ENCODE measurements at regions not wholly inside any gene's neighbourhood (a gene's known extent, or its start where the extent isn't known, plus 50 kb on each side); places are given as distances from the start of the nearest gene placed in this dataset.

GRCh38 chr2:64751286-64752260 is 97.9 kb upstream of the SERTAD2 start:
- Histone ChIP-seq H3K4me3 (ENCODE audit: insufficient read depth, low read depth, low read length) (peak overlapping the region; percentile 85), H3K27me3 (ENCODE audit: control insufficient read depth, insufficient read depth, low read length) (peaks cover 15% of the 10 kb centered on the region), H3K36me3 (replicated peaks; ENCODE audit: control insufficient read depth, insufficient read depth, low read length) (no peaks in the 10 kb centered on the region)
- peak; percentile 98 for DNase-seq

GRCh38 chr2:64753399-64753798 is 99.7 kb upstream of the SERTAD2 start:
- no peak for DNase-seq
- Histone ChIP-seq H3K4me3 (ENCODE audit: insufficient read depth, low read depth, low read length) (no peak overlapping the region), H3K36me3 (replicated peaks; ENCODE audit: control insufficient read depth, insufficient read depth, low read length) (no peaks in the 10 kb centered on the region), H3K27me3 (ENCODE audit: control insufficient read depth, insufficient read depth, low read length) (peaks cover 15% of the 10 kb centered on the region)

- no peak overlapping the region for H3K4me3 ChIP-seq (ENCODE audit: insufficient read depth, low read depth, low read length)
- H3K36me3 ChIP-seq (replicated peaks; ENCODE audit: control insufficient read depth, insufficient read depth, low read length), result no peaks in the 10 kb centered on the region
- DNase-seq, result no peak
These were observed 100.9 kb upstream of the SERTAD2 start for GRCh38 chr2:64754570-64754969.

GRCh38 chr2:64757126-64757525 is 103.4 kb upstream of the SERTAD2 start:
- DNase-seq, result no peak
- no peak overlapping the region for H3K4me3 ChIP-seq (ENCODE audit: insufficient read depth, low read depth, low read length)
- H3K36me3 ChIP-seq (replicated peaks; ENCODE audit: control insufficient read depth, insufficient read depth, low read length), result no peaks in the 10 kb centered on the region
- H3K27me3 ChIP-seq (ENCODE audit: control insufficient read depth, insufficient read depth, low read length), result peaks cover 7% of the 10 kb centered on the region

More at GRCh38 chr2:64754570-64754969, 100.9 kb upstream of the SERTAD2 start:
- H3K27me3 ChIP-seq (ENCODE audit: control insufficient read depth, insufficient read depth, low read length), result peaks cover 10% of the 10 kb centered on the region

- no peak overlapping the region for H3K4me3 ChIP-seq (ENCODE audit: insufficient read depth, low read depth, low read length)
- peak; percentile 27 for DNase-seq
- peaks cover 3% of the 10 kb centered on the region for H3K27me3 ChIP-seq (ENCODE audit: control insufficient read depth, insufficient read depth, low read length)
- no peaks in the 10 kb centered on the region for H3K36me3 ChIP-seq (replicated peaks; ENCODE audit: control insufficient read depth, insufficient read depth, low read length)
These were observed 106.4 kb upstream of the SERTAD2 start for GRCh38 chr2:64760128-64760527.

GRCh38 chr2:64762301-64762997 is 108.7 kb upstream of the SERTAD2 start:
- Histone ChIP-seq H3K4me3 (ENCODE audit: insufficient read depth, low read depth, low read length) (no peak overlapping the region), H3K36me3 (replicated peaks; ENCODE audit: control insufficient read depth, insufficient read depth, low read length) (no peaks in the 10 kb centered on the region), H3K27me3 (ENCODE audit: control insufficient read depth, insufficient read depth, low read length) (peaks cover 21% of the 10 kb centered on the region)
- no peak for DNase-seq

GRCh38 chr2:64763126-64763525 is 109.4 kb upstream of the SERTAD2 start:
- H3K27me3 ChIP-seq (ENCODE audit: control insufficient read depth, insufficient read depth, low read length), result peaks cover 23% of the 10 kb centered on the region
- no peak overlapping the region for H3K4me3 ChIP-seq (ENCODE audit: insufficient read depth, low read depth, low read length)
- H3K36me3 ChIP-seq (replicated peaks; ENCODE audit: control insufficient read depth, insufficient read depth, low read length), result no peaks in the 10 kb centered on the region
- no peak for DNase-seq

GRCh38 chr2:64765160-64765805 is 111.6 kb upstream of the SERTAD2 start:
- no peak for DNase-seq
- H3K4me3 ChIP-seq (ENCODE audit: insufficient read depth, low read depth, low read length), result no peak overlapping the region
- no peaks in the 10 kb centered on the region for H3K36me3 ChIP-seq (replicated peaks; ENCODE audit: control insufficient read depth, insufficient read depth, low read length)
- peaks cover 29% of the 10 kb centered on the region for H3K27me3 ChIP-seq (ENCODE audit: control insufficient read depth, insufficient read depth, low read length)

GRCh38 chr2:64766841-64767669 is 113.3 kb upstream of the SERTAD2 start:
- H3K27me3 ChIP-seq (ENCODE audit: control insufficient read depth, insufficient read depth, low read length), result peaks cover 31% of the 10 kb centered on the region
- no peak for DNase-seq
- H3K4me3 ChIP-seq (ENCODE audit: insufficient read depth, low read depth, low read length), result peak overlapping the region; percentile 65
- H3K36me3 ChIP-seq (replicated peaks; ENCODE audit: control insufficient read depth, insufficient read depth, low read length), result no peaks in the 10 kb centered on the region; the same call in 1 of the 2 replicates

GRCh38 chr2:64767670-64768468 is 114.2 kb upstream of the SERTAD2 start:
- H3K36me3 ChIP-seq (replicated peaks; ENCODE audit: control insufficient read depth, insufficient read depth, low read length), result no peaks in the 10 kb centered on the region; the same call in 1 of the 2 replicates
- peak; percentile 94 for DNase-seq
- peak overlapping the region; percentile 65 for H3K4me3 ChIP-seq (ENCODE audit: insufficient read depth, low read depth, low read length)
- H3K27me3 ChIP-seq (ENCODE audit: control insufficient read depth, insufficient read depth, low read length), result peaks cover 31% of the 10 kb centered on the region

- peak; percentile 47 for DNase-seq
- Histone ChIP-seq H3K36me3 (replicated peaks; ENCODE audit: control insufficient read depth, insufficient read depth, low read length) (no peaks in the 10 kb centered on the region; the same call in 1 of the 2 replicates), H3K4me3 (ENCODE audit: insufficient read depth, low read depth, low read length) (peak overlapping the region; percentile 65), H3K27me3 (ENCODE audit: control insufficient read depth, insufficient read depth, low read length) (peaks cover 31% of the 10 kb centered on the region)
These were observed 114.8 kb upstream of the SERTAD2 start for GRCh38 chr2:64768491-64769005.

GRCh38 chr2:64769392-64770044 is 115.8 kb upstream of the SERTAD2 start:
- Histone ChIP-seq H3K36me3 (replicated peaks; ENCODE audit: control insufficient read depth, insufficient read depth, low read length) (no peaks in the 10 kb centered on the region; the same call in 1 of the 2 replicates), H3K4me3 (ENCODE audit: insufficient read depth, low read depth, low read length) (no peak overlapping the region), H3K27me3 (ENCODE audit: control insufficient read depth, insufficient read depth, low read length) (peaks cover 27% of the 10 kb centered on the region)
- no peak for DNase-seq
